ENCODE measurements at regions not wholly inside any gene's neighbourhood (a gene's known extent, or its start where the extent isn't known, plus 50 kb on each side); places are given as distances from the start of the nearest gene placed in this dataset.

GRCh38 chr2:5039241-5039975 is 652.8 kb upstream of the SOX11 start:
- no peak for FAIRE-seq

GRCh38 chr2:5040571-5040970 is 651.6 kb upstream of the SOX11 start:
- TF ChIP-seq CTCF (IDR thresholded peaks at IDR 0.05; ENCODE audit: insufficient read depth, missing control alignments): no peak
- no peak for FAIRE-seq
- no peak for DNase-seq (ENCODE audit: insufficient read length, low spot score)

More at GRCh38 chr2:5039241-5039975, 652.8 kb upstream of the SOX11 start:
- no peak for DNase-seq (ENCODE audit: insufficient read length, low spot score)
- TF ChIP-seq CTCF (IDR thresholded peaks at IDR 0.05; ENCODE audit: insufficient read depth, missing control alignments): no peak

GRCh38 chr2:5041501-5041900 is 650.7 kb upstream of the SOX11 start:
- no peak for DNase-seq (ENCODE audit: insufficient read length, low spot score)
- TF ChIP-seq CTCF (IDR thresholded peaks at IDR 0.05; ENCODE audit: insufficient read depth, missing control alignments): no peak
- no peak for FAIRE-seq

- FAIRE-seq (no peak), DNase-seq (ENCODE audit: insufficient read length, low spot score) (no peak)
- no peak for TF ChIP-seq CTCF (IDR thresholded peaks at IDR 0.05; ENCODE audit: insufficient read depth, missing control alignments)
Observed at GRCh38 chr2:5042666-5043440, 649.3 kb upstream of the SOX11 start.

- DNase-seq (ENCODE audit: insufficient read length, low spot score) (no peak), FAIRE-seq (no peak)
- no peak for TF ChIP-seq CTCF (IDR thresholded peaks at IDR 0.05; ENCODE audit: insufficient read depth, missing control alignments)
Observed at GRCh38 chr2:5051300-5051699, 640.9 kb upstream of the SOX11 start.

GRCh38 chr2:5052905-5053304 is 639.3 kb upstream of the SOX11 start:
- DNase-seq (ENCODE audit: insufficient read length, low spot score) (no peak), FAIRE-seq (no peak)
- no peak for TF ChIP-seq CTCF (IDR thresholded peaks at IDR 0.05; ENCODE audit: insufficient read depth, missing control alignments)

GRCh38 chr2:5057891-5058351 is 634.3 kb upstream of the SOX11 start:
- TF ChIP-seq CTCF (IDR thresholded peaks at IDR 0.05; ENCODE audit: insufficient read depth, missing control alignments): no peak
- DNase-seq (ENCODE audit: insufficient read length, low spot score) (no peak), FAIRE-seq (no peak)

All from D721Med (cell line).